Caki2 (cell line): ENCODE measurements at regions not wholly inside any gene's neighbourhood (a gene's known extent, or its start where the extent isn't known, plus 50 kb on each side); places are given as distances from the start of the nearest gene placed in this dataset.
"Not testable (repeated sequence)": the region's sequence is repeated elsewhere in the genome, so short reads cannot be mapped to it uniquely, and the experiment has no call there.

Experiments used
- DNase-seq: peaks from one replicate; pipeline ENCODE4 v3.0.0-alpha.2; 2015; ENCODE audit warnings: low read depth
- in situ Hi-C: cut with HindIII; loops from 2 replicates; pipeline ENCODE4 v1.10.0; 2016; ENCODE audit warnings: low sequenced_read_pairs, low pct_unique_long_range_greater_than_20kb, mixed read lengths

GRCh38 chr1:8161546-8162105 is 135.5 kb upstream of the ERRFI1 start:
- in situ Hi-C loops: no loop called here
- no peak for DNase-seq

- in situ Hi-C loops: no loop called here
- no peak for DNase-seq
These were observed 133.4 kb upstream of the ERRFI1 start for GRCh38 chr1:8159470-8160024.

GRCh38 chr1:8158995-8159394 is 132.9 kb upstream of the ERRFI1 start:
- in situ Hi-C loops: no loop called here
- no peak for DNase-seq

GRCh38 chr1:8157765-8158164 is 131.7 kb upstream of the ERRFI1 start:
- DNase-seq: no peak
- in situ Hi-C loops: no loop called here

- in situ Hi-C loops: no loop called here
- DNase-seq: no peak
These were observed 129.5 kb upstream of the ERRFI1 start for GRCh38 chr1:8155528-8156186.

GRCh38 chr1:8154621-8155052 is 128.5 kb upstream of the ERRFI1 start:
- peak; percentile 77 for DNase-seq
- in situ Hi-C loops: no loop called here

GRCh38 chr1:8153961-8154360 is 127.9 kb upstream of the ERRFI1 start:
- in situ Hi-C loops: no loop called here
- DNase-seq: no peak

- in situ Hi-C loops: no loop called here
- no peak for DNase-seq
These were observed 126.9 kb upstream of the ERRFI1 start for GRCh38 chr1:8152731-8153702.

- in situ Hi-C loops: no loop called here
- DNase-seq: no peak
These were observed 125.5 kb upstream of the ERRFI1 start for GRCh38 chr1:8151647-8152046.

GRCh38 chr1:8149756-8150155 is 123.6 kb upstream of the ERRFI1 start:
- in situ Hi-C loops: not testable (repeated sequence)

GRCh38 chr1:8147956-8148355 is 121.8 kb upstream of the ERRFI1 start:
- peak; percentile 26 for DNase-seq
- in situ Hi-C loops: no loop called here

More at GRCh38 chr1:8149756-8150155, 123.6 kb upstream of the ERRFI1 start:
- DNase-seq: not testable (repeated sequence)

- in situ Hi-C loops: no loop called here
- DNase-seq: no peak
These were observed 120.2 kb upstream of the ERRFI1 start for GRCh38 chr1:8146257-8146855.

GRCh38 chr1:8145545-8146202 is 119.6 kb upstream of the ERRFI1 start:
- in situ Hi-C loops: no loop called here
- DNase-seq: no peak

- in situ Hi-C loops: no loop called here
- no peak for DNase-seq
These were observed 118.2 kb upstream of the ERRFI1 start for GRCh38 chr1:8144323-8144722.

GRCh38 chr1:8142955-8143629 is 117.0 kb upstream of the ERRFI1 start:
- in situ Hi-C loops: no loop called here

GRCh38 chr1:8139941-8140340 is 113.8 kb upstream of the ERRFI1 start:
- no peak for DNase-seq
- in situ Hi-C loops: no loop called here

More at GRCh38 chr1:8142955-8143629, 117.0 kb upstream of the ERRFI1 start:
- peak; percentile 65 for DNase-seq

- in situ Hi-C loops: no loop called here
- DNase-seq: no peak
These were observed 113.3 kb upstream of the ERRFI1 start for GRCh38 chr1:8139383-8139782.
